Vagina (tissue), 2 donors: ENCODE measurements at regions not wholly inside any gene's neighbourhood (a gene's known extent, or its start where the extent isn't known, plus 50 kb on each side); places are given as distances from the start of the nearest gene placed in this dataset.

Experiments used
- CTCF ChIP-seq, 3 experiments: fragments of 450-650 bp in 2 of 3; fragments of 200-600 bp in 1 of 3; sonication (generic) in 1 of 3; IDR thresholded peaks; one replicate each; pipeline ENCODE4 v1.5.1; 2017 to 2019; ENCODE audit warnings: antibody characterized with exemption in 3 of 3, mild to moderate bottlenecking in 2 of 3, moderate library complexity in 2 of 3
- POLR2AphosphoS5 ChIP-seq, 2 donors: sonication (generic); formaldehyde crosslinking; IDR thresholded peaks; one replicate each; pipeline ENCODE4 v1.9.0; 2017; ENCODE audit warnings: antibody characterized with exemption in 2 of 2, mild to moderate bottlenecking in 2 of 2, low read depth in 1 of 2; ENCODE audit not compliant: insufficient read depth in 1 of 2

- TF ChIP-seq CTCF (IDR thresholded peaks at IDR 0.05): no peak
- no peak for TF ChIP-seq POLR2AphosphoS5 (IDR thresholded peaks at IDR 0.05; ENCODE audit: insufficient read depth in 1 of 2, low read depth in 1 of 2)
These were observed 1106.5 kb upstream of the AUTS2 start for GRCh38 chr7:68491523-68492358.
